Heart right ventricle (tissue), 16 donors: ENCODE measurements at regions not wholly inside any gene's neighbourhood (a gene's known extent, or its start where the extent isn't known, plus 50 kb on each side); places are given as distances from the start of the nearest gene placed in this dataset.

ENCODE experiments used
- ATAC-seq, 8 donors: fragments of 200-7000 bp; cut with Tn5 transposase; one replicate each; pipeline ENCODE4 v1.9.1; 2020; ENCODE audit warnings: mild to moderate bottlenecking in 8 of 8, moderate library complexity in 8 of 8, moderate number of reproducible peaks in 1 of 8
- DNase-seq, 2 donors: peaks; one replicate each; pipeline ENCODE4 v3.0.0-alpha.2; 2020
- H3K27ac ChIP-seq, 10 donors: fragments of 200-600 bp; sonication (generic) in 2 of 10; one replicate each; pipeline versions ENCODE4 v1.5.0 to v1.8.0; 2020 to 2022; ENCODE audit warnings: mild to moderate bottlenecking in 3 of 10
- H3K27me3 ChIP-seq, 7 donors: fragments of 200-600 bp; one replicate each; pipeline ENCODE4 v1.8.0; 2021 to 2022; ENCODE audit warnings: mild to moderate bottlenecking in 2 of 7
- H3K36me3 ChIP-seq, 9 donors: fragments of 200-600 bp; sonication (generic) in 1 of 9; one replicate each; pipeline versions ENCODE4 v1.5.0 to v1.8.0; 2020 to 2022; ENCODE audit warnings: mild to moderate bottlenecking in 2 of 9
- H3K4me1 ChIP-seq, 9 donors: fragments of 200-600 bp; sonication (generic) in 1 of 9; one replicate each; pipeline versions ENCODE4 v1.5.0 to v1.8.0; 2020 to 2022; ENCODE audit warnings: mild to moderate bottlenecking in 4 of 9
- H3K4me3 ChIP-seq, 10 donors: fragments of 200-600 bp; sonication (generic) in 2 of 10; one replicate each; pipeline versions ENCODE4 v1.5.0 to v1.8.0; 2020 to 2022; ENCODE audit warnings: mild to moderate bottlenecking in 7 of 10, moderate library complexity in 2 of 10
- H3K9me3 ChIP-seq, 11 donors: fragments of 200-600 bp in 10 of 11; sonication (generic) in 2 of 11; one replicate each; pipeline versions ENCODE4 v1.5.0 to v1.8.0; 2013 to 2022; ENCODE audit warnings: mild to moderate bottlenecking in 2 of 11, control low read depth in 1 of 11, moderate library complexity in 1 of 11
- CTCF ChIP-seq, 9 donors: fragments of 200-600 bp; sonication (generic) in 2 of 9; IDR thresholded peaks; one replicate each; pipeline versions ENCODE4 v1.5.0 to v1.8.0; 2021 to 2022; ENCODE audit warnings: antibody characterized with exemption in 9 of 9, mild to moderate bottlenecking in 5 of 9, moderate library complexity in 1 of 9
- WGBS, 2 donors: extraction: QIAGEN DNeasy Blood & Tissue Kit; methylation state at CpG; one replicate each; pipeline ENCODE4 v1.1.7; 2013; ENCODE audit warnings: inconsistent platforms in 1 of 2; 5-methylcytosine and 5-hydroxymethylcytosine counted together
- intact Hi-C, 10 donors: fragments of 100-400 bp; cut with DNase I; formaldehyde crosslinking; loops; one replicate each; pipeline versions ENCODE4 v1.11.1 to v1.14.2; 2022
- donor health status: Arrhythmogenic right ventricular cardiomyopathy.
- donor health status: ischemic (EF 13 %, LVEDD 7.1; RV severe dilation, severe dysfunction).
- donor health status: healthy with polysubstance abuse.
- donor health status: DM: no; HTN: yes; CAD: no.
- donor health status: DM: no; HTN: no; CAD: no.
- donor health status: ischemic (EF 25% LVEDD 6.9; RV normal size, moderate dysfunction).
- donor health status: ischemic (EF 25% LVEDD 5.7; RV mildly dilated, moderate dysfunction).
- donor health status: healthy.
- donor health status: DM: yes; HTN: yes; CAD: no.
- donor health status: Ischemic cardiomyopathy.
- donor health status: ischemic (EF 35%, LVEDD 5.7; RV mildly dilated, moderate dysfunction).
- donor health status: nonischemic (EF 11% LVEDD 7.7; RV severe dilation, severe dysfunction).
- donor health status: DM: yes; HTN: yes; CAD: no.
- donor health status: PGD.
- donor health status: ischemic (EF 29% LVEDD 5.4; RV normal size, mild dysfunction).
- donor health status: nonischemic (EF 23%, LVEDD 6.1; RV moderate dilation, normal function).

- no peak for TF ChIP-seq CTCF (IDR thresholded peaks at IDR 0.05)
- H3K27me3 ChIP-seq: no peaks in the 10 kb centered on the region
- DNase-seq: no peak
- H3K9me3 ChIP-seq: no peaks in the 10 kb centered on the region
- 21 to 27% methylated on average over 2 of the region's 2 CpGs for WGBS, 2 donors
- no peak overlapping the region for H3K27ac ChIP-seq
- ATAC-seq: no peak
- H3K36me3 ChIP-seq: no peaks in the 10 kb centered on the region
- no peaks in the 10 kb centered on the region for H3K4me1 ChIP-seq
- no peak overlapping the region for H3K4me3 ChIP-seq
- intact Hi-C loops: loop anchor here in 1 of 10 donors (10.0 kb wide), 1 partner anchor 63 kb away; no protein-coding TSS in a partner anchor
These were observed 308.9 kb upstream of the PTPRD start for GRCh38 chr9:10921671-10922070.

GRCh38 chr9:10925896-10926295 is 313.1 kb upstream of the PTPRD start:
- DNase-seq: no peak
- Histone ChIP-seq H3K27me3 (no peaks in the 10 kb centered on the region), H3K36me3 (no peaks in the 10 kb centered on the region), H3K9me3 (no peaks in the 10 kb centered on the region), H3K4me1 (no peaks in the 10 kb centered on the region), H3K27ac (no peak overlapping the region), H3K4me3 (no peak overlapping the region)
- 66 to 81% methylated on average over 4 of the region's 4 CpGs for WGBS, 2 donors
- no peak for TF ChIP-seq CTCF (IDR thresholded peaks at IDR 0.05)
- no peak for ATAC-seq
- intact Hi-C loops: loop anchor here in 1 of 10 donors (10.0 kb wide), 1 partner anchor 59 kb away; no protein-coding TSS in a partner anchor

- Histone ChIP-seq H3K36me3 (no peaks in the 10 kb centered on the region), H3K4me3 (no peak overlapping the region), H3K9me3 (no peaks in the 10 kb centered on the region), H3K4me1 (no peaks in the 10 kb centered on the region), H3K27ac (no peak overlapping the region), H3K27me3 (no peaks in the 10 kb centered on the region)
- DNase-seq (no peak), ATAC-seq (no peak)
- intact Hi-C loops: loop anchor here in 1 of 10 donors (10.0 kb wide), 1 partner anchor 56 kb away; no protein-coding TSS in a partner anchor
- no peak for TF ChIP-seq CTCF (IDR thresholded peaks at IDR 0.05)
- 49 to 54% methylated on average over 2 of the region's 2 CpGs for WGBS, 2 donors
These were observed 315.6 kb upstream of the PTPRD start for GRCh38 chr9:10928372-10928771.

GRCh38 chr9:10930081-10930480 is 317.3 kb upstream of the PTPRD start:
- ATAC-seq: no peak
- Histone ChIP-seq H3K36me3 (no peaks in the 10 kb centered on the region), H3K27me3 (no peaks in the 10 kb centered on the region), H3K4me3 (no peak overlapping the region), H3K4me1 (no peaks in the 10 kb centered on the region), H3K9me3 (no peaks in the 10 kb centered on the region), H3K27ac (no peak overlapping the region)
- 67 to 70% methylated on average over 2 of the region's 2 CpGs for WGBS, 2 donors
- DNase-seq: no peak
- intact Hi-C loops: no loop called here
- TF ChIP-seq CTCF (IDR thresholded peaks at IDR 0.05): no peak
